BLaER1 (cell line): ENCODE measurements at regions not wholly inside any gene's neighbourhood (a gene's known extent, or its start where the extent isn't known, plus 50 kb on each side); places are given as distances from the start of the nearest gene placed in this dataset.

Experiments used
- H3K27ac ChIP-seq: shearing (Covaris generic); formaldehyde crosslinking; 2 replicates; pipeline ENCODE4 v1.8.1; 2022
- H3K27me3 ChIP-seq: shearing (Covaris generic); formaldehyde crosslinking; 2 replicates; pipeline ENCODE4 v1.8.1; 2022
- H3K36me3 ChIP-seq: shearing (Covaris generic); formaldehyde crosslinking; 2 replicates; pipeline ENCODE4 v1.8.1; 2022
- H3K4me1 ChIP-seq: shearing (Covaris generic); formaldehyde crosslinking; 2 replicates; pipeline ENCODE4 v1.8.1; 2022
- H3K4me2 ChIP-seq: shearing (Covaris generic); formaldehyde crosslinking; 2 replicates; pipeline ENCODE4 v1.8.1; 2022
- H3K4me3 ChIP-seq: shearing (Covaris generic); formaldehyde crosslinking; 2 replicates; pipeline ENCODE4 v1.8.1; 2022
- H3K9ac ChIP-seq: shearing (Covaris generic); formaldehyde crosslinking; 2 replicates; pipeline ENCODE4 v1.8.1; 2022
- H3K9me3 ChIP-seq: shearing (Covaris generic); formaldehyde crosslinking; 2 replicates; pipeline ENCODE4 v1.8.1; 2022
- H4K20me1 ChIP-seq: shearing (Covaris generic); formaldehyde crosslinking; 2 replicates; pipeline ENCODE4 v1.8.1; 2022
- Cebpa-rat ChIP-seq: shearing (Covaris generic); IDR thresholded peaks from 2 replicates; pipeline ENCODE4 v1.8.1; 2022

GRCh38 chr14:25516838-25517237 is 466.9 kb upstream of the STXBP6 start:
- no peaks in the 10 kb centered on the region for H3K36me3 ChIP-seq
- no peak overlapping the region for H3K4me2 ChIP-seq
- no peaks in the 10 kb centered on the region for H3K27me3 ChIP-seq
- H3K27ac ChIP-seq, result no peak overlapping the region
- no peaks in the 10 kb centered on the region for H4K20me1 ChIP-seq
- H3K9me3 ChIP-seq, result no peaks in the 10 kb centered on the region
- H3K4me1 ChIP-seq, result no peaks in the 10 kb centered on the region
- no peak overlapping the region for H3K9ac ChIP-seq
- no peak overlapping the region for H3K4me3 ChIP-seq
- TF ChIP-seq Cebpa-rat, result no peak

GRCh38 chr14:25508845-25509244 is 458.9 kb upstream of the STXBP6 start:
- Histone ChIP-seq H3K9me3 (no peaks in the 10 kb centered on the region), H3K4me3 (no peak overlapping the region), H3K9ac (no peak overlapping the region), H4K20me1 (no peaks in the 10 kb centered on the region), H3K27me3 (no peaks in the 10 kb centered on the region), H3K27ac (no peak overlapping the region), H3K4me2 (no peak overlapping the region), H3K4me1 (no peaks in the 10 kb centered on the region), H3K36me3 (no peaks in the 10 kb centered on the region)
- no peak for TF ChIP-seq Cebpa-rat

- no peaks in the 10 kb centered on the region for H3K4me1 ChIP-seq
- H3K4me3 ChIP-seq, result no peak overlapping the region
- no peaks in the 10 kb centered on the region for H4K20me1 ChIP-seq
- H3K27me3 ChIP-seq, result no peaks in the 10 kb centered on the region
- TF ChIP-seq Cebpa-rat, result no peak
- H3K4me2 ChIP-seq, result no peak overlapping the region
- H3K27ac ChIP-seq, result no peak overlapping the region
- H3K9ac ChIP-seq, result no peak overlapping the region
- no peaks in the 10 kb centered on the region for H3K36me3 ChIP-seq
- H3K9me3 ChIP-seq, result no peaks in the 10 kb centered on the region
Observed at GRCh38 chr14:25501749-25502148, 451.8 kb upstream of the STXBP6 start.

- Histone ChIP-seq H3K9ac (no peak overlapping the region), H3K27me3 (no peaks in the 10 kb centered on the region), H3K4me2 (no peak overlapping the region), H3K9me3 (no peaks in the 10 kb centered on the region), H3K27ac (no peak overlapping the region), H3K36me3 (no peaks in the 10 kb centered on the region), H3K4me1 (no peaks in the 10 kb centered on the region), H3K4me3 (no peak overlapping the region), H4K20me1 (no peaks in the 10 kb centered on the region)
- TF ChIP-seq Cebpa-rat, result no peak
Observed at GRCh38 chr14:25488961-25489360, 439.0 kb upstream of the STXBP6 start.

- no peaks in the 10 kb centered on the region for H3K9me3 ChIP-seq
- no peaks in the 10 kb centered on the region for H3K36me3 ChIP-seq
- H4K20me1 ChIP-seq, result no peaks in the 10 kb centered on the region
- TF ChIP-seq Cebpa-rat, result no peak
- no peaks in the 10 kb centered on the region for H3K4me1 ChIP-seq
- no peak overlapping the region for H3K27ac ChIP-seq
- H3K4me3 ChIP-seq, result no peak overlapping the region
- no peak overlapping the region for H3K4me2 ChIP-seq
- H3K9ac ChIP-seq, result no peak overlapping the region
- no peaks in the 10 kb centered on the region for H3K27me3 ChIP-seq
Observed at GRCh38 chr14:25485381-25485780, 435.4 kb upstream of the STXBP6 start.

GRCh38 chr14:25484906-25485305 is 435.0 kb upstream of the STXBP6 start:
- H4K20me1 ChIP-seq, result no peaks in the 10 kb centered on the region
- no peaks in the 10 kb centered on the region for H3K9me3 ChIP-seq
- H3K9ac ChIP-seq, result no peak overlapping the region
- H3K4me2 ChIP-seq, result no peak overlapping the region
- no peaks in the 10 kb centered on the region for H3K36me3 ChIP-seq
- no peak overlapping the region for H3K4me3 ChIP-seq
- no peak for TF ChIP-seq Cebpa-rat
- no peaks in the 10 kb centered on the region for H3K27me3 ChIP-seq
- no peaks in the 10 kb centered on the region for H3K4me1 ChIP-seq
- H3K27ac ChIP-seq, result no peak overlapping the region

- Histone ChIP-seq H3K27me3 (no peaks in the 10 kb centered on the region), H3K4me2 (no peak overlapping the region), H3K27ac (no peak overlapping the region), H3K9me3 (no peaks in the 10 kb centered on the region), H3K9ac (no peak overlapping the region), H3K36me3 (no peaks in the 10 kb centered on the region), H4K20me1 (no peaks in the 10 kb centered on the region), H3K4me1 (no peaks in the 10 kb centered on the region), H3K4me3 (no peak overlapping the region)
- TF ChIP-seq Cebpa-rat, result no peak
Observed at GRCh38 chr14:25484235-25484634, 434.3 kb upstream of the STXBP6 start.

GRCh38 chr14:25477316-25478098 is 427.6 kb upstream of the STXBP6 start:
- TF ChIP-seq Cebpa-rat, result no peak
- H3K4me1 ChIP-seq, result no peaks in the 10 kb centered on the region

GRCh38 chr14:25472700-25473099 is 422.8 kb upstream of the STXBP6 start:
- Histone ChIP-seq H4K20me1 (no peaks in the 10 kb centered on the region), H3K4me1 (no peaks in the 10 kb centered on the region), H3K4me3 (no peak overlapping the region), H3K9ac (no peak overlapping the region), H3K9me3 (no peaks in the 10 kb centered on the region), H3K4me2 (no peak overlapping the region), H3K36me3 (no peaks in the 10 kb centered on the region), H3K27ac (no peak overlapping the region), H3K27me3 (no peaks in the 10 kb centered on the region)
- no peak for TF ChIP-seq Cebpa-rat

More at GRCh38 chr14:25477316-25478098, 427.6 kb upstream of the STXBP6 start:
- Histone ChIP-seq H3K4me3 (no peak overlapping the region), H3K27ac (no peak overlapping the region), H3K27me3 (no peaks in the 10 kb centered on the region), H3K4me2 (no peak overlapping the region), H3K9me3 (no peaks in the 10 kb centered on the region), H4K20me1 (no peaks in the 10 kb centered on the region), H3K9ac (no peak overlapping the region), H3K36me3 (no peaks in the 10 kb centered on the region)

- Histone ChIP-seq H3K4me2 (no peak overlapping the region), H3K4me3 (no peak overlapping the region), H3K4me1 (no peaks in the 10 kb centered on the region), H3K36me3 (no peaks in the 10 kb centered on the region), H3K9me3 (no peaks in the 10 kb centered on the region), H3K9ac (no peak overlapping the region), H3K27me3 (no peaks in the 10 kb centered on the region), H3K27ac (no peak overlapping the region), H4K20me1 (no peaks in the 10 kb centered on the region)
- no peak for TF ChIP-seq Cebpa-rat
Observed at GRCh38 chr14:25464772-25465171, 414.8 kb upstream of the STXBP6 start.

GRCh38 chr14:25464078-25464477 is 414.1 kb upstream of the STXBP6 start:
- Histone ChIP-seq H3K27ac (no peak overlapping the region), H3K27me3 (no peaks in the 10 kb centered on the region), H3K4me3 (no peak overlapping the region), H3K9me3 (no peaks in the 10 kb centered on the region), H4K20me1 (no peaks in the 10 kb centered on the region), H3K9ac (no peak overlapping the region), H3K36me3 (no peaks in the 10 kb centered on the region), H3K4me1 (no peaks in the 10 kb centered on the region), H3K4me2 (no peak overlapping the region)
- TF ChIP-seq Cebpa-rat, result no peak
